SK-N-SH treated with all-trans-retinoic acid at 6 μM for 48 hours (cell line): ENCODE measurements at regions not wholly inside any gene's neighbourhood (a gene's known extent, or its start where the extent isn't known, plus 50 kb on each side); places are given as distances from the start of the nearest gene placed in this dataset.

Experiments used
- ATAC-seq: fragments of 200-7000 bp; cut with Tn5 transposase; 3 replicates; pipeline ENCODE4 v1.9.1; 2020; ENCODE audit warnings: mild to moderate bottlenecking, moderate library complexity
- ARNTL ChIP-seq: fragments of 450-650 bp; formaldehyde crosslinking; IDR thresholded peaks from 2 replicates; pipeline ENCODE4 v1.5.0; 2020; ENCODE audit warnings: low read depth, mild to moderate bottlenecking, moderate library complexity, borderline replicate concordance
- BACH2 ChIP-seq: fragments of 250-450 bp; sonication (Bioruptor Pico); IDR thresholded peaks from 2 replicates; pipeline ENCODE4 v1.9.0; 2021; ENCODE audit warnings: mild to moderate bottlenecking, borderline replicate concordance
- CREB5 ChIP-seq: fragments of 250-450 bp; sonication (Bioruptor Pico); IDR thresholded peaks from 2 replicates; pipeline ENCODE4 v1.5.1; 2020; ENCODE audit warnings: low read depth, mild to moderate bottlenecking, moderate library complexity
- CSDC2 ChIP-seq: fragments of 250-450 bp; sonication (Bioruptor Pico); IDR thresholded peaks from 2 replicates; pipeline ENCODE4 v1.5.0; 2020; ENCODE audit warnings: mild to moderate bottlenecking, moderate library complexity
- CSRNP3 ChIP-seq: fragments of 250-450 bp; sonication (Bioruptor Pico); IDR thresholded peaks from 2 replicates; pipeline ENCODE4 v1.5.1; 2021; ENCODE audit warnings: mild to moderate bottlenecking, moderate library complexity
- ESRRG ChIP-seq: fragments of 250-450 bp; sonication (Bioruptor Pico); IDR thresholded peaks from 2 replicates; pipeline ENCODE4 v1.6.1; 2021; ENCODE audit warnings: mild to moderate bottlenecking
- ISL1 ChIP-seq: fragments of 250-450 bp; sonication (Bioruptor Pico); IDR thresholded peaks from 2 replicates; pipeline ENCODE4 v2.1.2; 2022; ENCODE audit warnings: mild to moderate bottlenecking, moderate library complexity
- OSR1 ChIP-seq: fragments of 250-450 bp; sonication (Bioruptor Pico); IDR thresholded peaks from 2 replicates; pipeline ENCODE4 v1.8.0; 2022; ENCODE audit warnings: moderate library complexity, mild to moderate bottlenecking, inconsistent platforms
- PATZ1 ChIP-seq: fragments of 250-450 bp; sonication (Bioruptor Pico); IDR thresholded peaks from 2 replicates; pipeline ENCODE4 v1.8.0; 2020; ENCODE audit warnings: mild to moderate bottlenecking, moderate library complexity, borderline replicate concordance
- PPARA ChIP-seq: fragments of 250-450 bp; sonication (Bioruptor Pico); IDR thresholded peaks from 2 replicates; pipeline ENCODE4 v1.5.0; 2020; ENCODE audit warnings: mild to moderate bottlenecking, borderline replicate concordance
- RARB ChIP-seq: fragments of 250-450 bp; sonication (Bioruptor Pico); IDR thresholded peaks from 2 replicates; pipeline ENCODE4 v1.8.0; 2021; ENCODE audit warnings: mild to moderate bottlenecking, moderate library complexity
- SNAI2 ChIP-seq: fragments of 250-450 bp; sonication (Bioruptor Pico); IDR thresholded peaks from 2 replicates; pipeline ENCODE4 v1.5.0; 2020; ENCODE audit warnings: mild to moderate bottlenecking, moderate library complexity
- TOX ChIP-seq: fragments of 250-450 bp; sonication (Bioruptor Pico); IDR thresholded peaks from 2 replicates; pipeline ENCODE4 v1.8.0; 2021; ENCODE audit warnings: mild to moderate bottlenecking, moderate library complexity, borderline replicate concordance
- TSHZ2 ChIP-seq: fragments of 250-450 bp; sonication (Bioruptor Pico); IDR thresholded peaks from 2 replicates; pipeline ENCODE4 v1.5.0; 2020; ENCODE audit warnings: mild to moderate bottlenecking, moderate library complexity
- ZC3H10 ChIP-seq: fragments of 250-450 bp; sonication (Bioruptor Pico); IDR thresholded peaks from 2 replicates; pipeline ENCODE4 v1.5.1; 2021; ENCODE audit warnings: mild to moderate bottlenecking, moderate library complexity
- ZFP3 ChIP-seq: fragments of 250-450 bp; sonication (Bioruptor Pico); IDR thresholded peaks from 2 replicates; pipeline ENCODE4 v1.5.0; 2020; ENCODE audit warnings: mild to moderate bottlenecking, moderate library complexity
- ZNF565 ChIP-seq: fragments of 450-650 bp; formaldehyde crosslinking; conservative IDR thresholded peaks from 2 replicates; pipeline ENCODE4 v1.5.0; 2020; ENCODE audit warnings: low read depth, mild to moderate bottlenecking, moderate library complexity
- ZNF70 ChIP-seq: fragments of 450-650 bp; formaldehyde crosslinking; IDR thresholded peaks from 2 replicates; pipeline ENCODE4 v1.5.0; 2020; ENCODE audit warnings: mild to moderate bottlenecking, moderate library complexity
- ZNF8 ChIP-seq: fragments of 450-650 bp; formaldehyde crosslinking; IDR thresholded peaks from 2 replicates; pipeline ENCODE4 v1.5.0; 2020; ENCODE audit warnings: mild to moderate bottlenecking, moderate library complexity
- TF ChIP-seq, protein P1 (sequence below): fragments of 250-450 bp; sonication (Bioruptor Pico); IDR thresholded peaks from 2 replicates; pipeline ENCODE4 v1.8.0; 2021; ENCODE audit warnings: low read depth, mild to moderate bottlenecking, moderate library complexity, borderline replicate concordance

DNA sequence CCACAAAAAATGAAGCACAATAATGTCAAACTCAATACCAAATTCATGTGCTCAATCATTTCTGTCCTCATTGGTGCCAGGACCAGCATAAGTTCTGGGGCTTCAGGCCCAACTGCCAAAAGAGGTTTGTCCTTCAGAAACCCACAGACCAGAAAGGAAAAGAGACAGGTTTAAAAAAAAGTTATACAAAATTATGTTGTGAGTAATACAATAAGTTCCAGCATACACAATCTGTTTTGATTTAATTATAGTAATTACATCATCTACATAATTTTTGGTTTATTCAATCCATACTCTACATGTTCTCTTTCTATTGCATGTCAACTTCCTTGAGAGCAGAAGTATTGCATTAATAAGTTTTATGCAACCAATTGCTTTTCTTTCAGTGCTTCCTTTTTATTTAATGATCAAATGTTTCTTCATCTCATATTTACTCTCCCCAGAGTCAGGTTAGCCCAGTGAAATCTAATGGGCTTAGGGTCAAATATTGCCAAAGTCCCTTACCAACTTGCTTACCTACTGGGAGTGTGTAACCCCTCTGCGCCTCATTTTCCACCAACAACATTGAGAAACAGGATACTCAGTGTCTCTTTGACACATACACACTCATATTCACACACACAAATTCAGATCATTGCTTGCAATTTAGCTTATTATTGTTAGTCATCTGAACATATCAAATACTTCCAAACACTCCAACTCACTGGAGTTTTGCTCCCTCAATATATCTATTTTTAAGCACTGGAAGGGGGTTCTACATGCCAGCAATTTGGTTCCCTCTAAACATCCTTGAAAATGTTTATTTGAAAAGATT lies 424.4 kb upstream of the MARCKS start:
- TF ChIP-seq CSDC2 (CRISPR knock-in tag) (no peak), ZNF8 (CRISPR knock-in tag) (no peak), OSR1 (CRISPR knock-in tag) (no peak), SNAI2 (CRISPR knock-in tag) (no peak), CREB5 (CRISPR knock-in tag) (no peak)
- ATAC-seq: peak; percentile 62

DNA sequence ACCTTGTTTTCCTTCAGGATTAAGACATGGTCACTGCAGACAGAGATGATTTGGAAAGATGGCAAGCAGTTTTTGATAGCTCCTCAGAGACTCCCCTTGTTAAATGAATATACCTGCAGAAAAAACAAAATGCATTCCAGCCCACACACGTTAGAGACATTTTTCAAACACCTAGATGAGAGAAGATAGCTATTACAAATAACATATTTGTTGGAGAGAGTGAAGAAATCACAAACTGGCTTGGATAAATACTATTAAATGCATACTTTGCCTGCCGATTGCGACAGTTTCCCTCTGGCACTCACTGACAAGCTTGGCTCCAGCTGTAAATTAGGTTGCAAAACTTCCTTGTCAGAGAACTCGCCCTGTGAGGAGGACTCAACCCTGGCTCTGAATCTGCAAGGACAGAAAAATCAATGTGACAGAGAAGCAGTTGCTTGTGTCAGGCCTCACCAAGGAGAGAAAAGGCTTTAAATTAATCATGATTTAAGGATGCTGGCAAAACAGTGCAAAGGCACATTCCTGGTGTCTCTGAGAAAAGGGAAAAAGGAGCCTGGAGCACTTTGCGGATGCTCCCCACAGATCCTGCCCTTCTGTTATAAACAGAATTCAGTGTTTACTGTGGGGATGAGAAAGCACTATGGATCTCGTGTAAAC lies 423.7 kb upstream of the MARCKS start:
- TF ChIP-seq ESRRG (CRISPR knock-in tag) (no peak), ISL1 (CRISPR knock-in tag) (peak; percentile 63)
- TF ChIP-seq, all 23 proteins: peak for 1
- ATAC-seq: peak; percentile 54

DNA sequence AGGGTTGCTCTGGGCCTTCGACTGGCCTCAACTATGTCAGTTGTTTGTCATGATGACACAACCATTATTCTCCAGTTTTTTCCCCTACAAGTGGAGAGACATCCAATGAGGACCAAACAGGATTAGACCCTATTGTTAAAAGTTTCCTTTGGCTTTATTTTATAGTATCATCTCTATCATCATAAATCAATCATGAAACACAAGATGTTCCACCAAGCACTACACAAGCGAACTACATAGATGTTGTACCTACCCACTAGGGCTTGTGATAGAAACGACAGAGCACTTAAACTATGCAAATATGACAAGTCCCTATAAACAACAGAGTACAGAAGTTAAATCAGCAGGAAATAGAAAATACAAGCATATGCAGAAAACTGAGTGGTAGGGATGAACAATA lies 422.5 kb upstream of the MARCKS start:
- TF ChIP-seq PPARA (no peak), PATZ1 (CRISPR knock-in tag) (no peak), RARB (CRISPR knock-in tag) (no peak), ZFP3 (CRISPR knock-in tag) (no peak), CSRNP3 (CRISPR knock-in tag) (no peak), CSDC2 (CRISPR knock-in tag) (no peak), ZNF70 (CRISPR knock-in tag) (no peak)
- ATAC-seq: no peak

GRCh38 chr6:113437566-113437965 lies 419.6 kb upstream of the MARCKS start:
- no peak for TF ChIP-seq TOX
- no peak for TF ChIP-seq ESRRG (CRISPR knock-in tag)
- no peak for TF ChIP-seq ZNF565 (CRISPR knock-in tag)
- TF ChIP-seq ZFP3 (CRISPR knock-in tag): no peak
- no peak for TF ChIP-seq ZC3H10
- TF ChIP-seq SNAI2 (CRISPR knock-in tag): no peak
- no peak for TF ChIP-seq OSR1 (CRISPR knock-in tag)
- TF ChIP-seq ZNF8 (CRISPR knock-in tag): no peak
- no peak for TF ChIP-seq BACH2
- TF ChIP-seq TSHZ2 (CRISPR knock-in tag): no peak
- TF ChIP-seq, protein P1, sequence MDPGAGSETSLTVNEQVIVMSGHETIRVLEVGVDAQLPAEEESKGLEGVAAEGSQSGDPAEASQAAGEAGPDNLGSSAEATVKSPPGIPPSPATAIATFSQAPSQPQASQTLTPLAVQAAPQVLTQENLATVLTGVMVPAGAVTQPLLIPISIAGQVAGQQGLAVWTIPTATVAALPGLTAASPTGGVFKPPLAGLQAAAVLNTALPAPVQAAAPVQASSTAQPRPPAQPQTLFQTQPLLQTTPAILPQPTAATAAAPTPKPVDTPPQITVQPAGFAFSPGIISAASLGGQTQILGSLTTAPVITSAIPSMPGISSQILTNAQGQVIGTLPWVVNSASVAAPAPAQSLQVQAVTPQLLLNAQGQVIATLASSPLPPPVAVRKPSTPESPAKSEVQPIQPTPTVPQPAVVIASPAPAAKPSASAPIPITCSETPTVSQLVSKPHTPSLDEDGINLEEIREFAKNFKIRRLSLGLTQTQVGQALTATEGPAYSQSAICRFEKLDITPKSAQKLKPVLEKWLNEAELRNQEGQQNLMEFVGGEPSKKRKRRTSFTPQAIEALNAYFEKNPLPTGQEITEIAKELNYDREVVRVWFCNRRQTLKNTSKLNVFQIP (CRISPR knock-in tag): no peak
- no peak for TF ChIP-seq CSRNP3 (CRISPR knock-in tag)
- no peak for TF ChIP-seq PATZ1 (CRISPR knock-in tag)
- no peak for TF ChIP-seq ARNTL (CRISPR knock-in tag)
- no peak for TF ChIP-seq CSDC2 (CRISPR knock-in tag)
- TF ChIP-seq ISL1 (CRISPR knock-in tag): no peak
- ATAC-seq: no peak
